HEK293T (cell line): ENCODE measurements at regions not wholly inside any gene's neighbourhood (a gene's known extent, or its start where the extent isn't known, plus 50 kb on each side); places are given as distances from the start of the nearest gene placed in this dataset.

ENCODE experiments used
- CTCF ChIA-PET: fragments of 350-600 bp; formaldehyde crosslinking; extraction: SDS; loops from one replicate; lab custom pipeline; 2021; ENCODE audit warnings: antibody characterized with exemption, inconsistent platforms; lab: Yijun Ruan, JAX
- POLR2A ChIA-PET: fragments of 350-600 bp; formaldehyde crosslinking; extraction: SDS; loops from one replicate; lab custom pipeline; 2020; ENCODE audit warnings: antibody characterized with exemption, inconsistent platforms; lab: Yijun Ruan, JAX
- DNase-seq: peaks from one replicate; pipeline ENCODE4 v3.0.0; 2012; ENCODE audit warnings: mixed read lengths; ENCODE audit errors: extremely low spot score
- ARNT ChIP-seq: fragments of 450-650 bp; IDR thresholded peaks from 2 replicates; pipeline ENCODE4 v1.6.1; 2017; ENCODE audit warnings: mild to moderate bottlenecking
- BHLHE40 ChIP-seq: fragments of 450-650 bp; IDR thresholded peaks from 2 replicates; pipeline ENCODE4 v1.6.1; 2016; ENCODE audit warnings: mild to moderate bottlenecking, moderate library complexity, borderline replicate concordance
- CTBP1 ChIP-seq: fragments of 450-650 bp; IDR thresholded peaks from 2 replicates; pipeline ENCODE4 v1.6.1; 2016; ENCODE audit warnings: borderline replicate concordance
- ELF4 ChIP-seq: fragments of 450-650 bp; IDR thresholded peaks from 2 replicates; pipeline ENCODE4 v1.6.1; 2017; ENCODE audit warnings: antibody characterized with exemption
- FOXA1 ChIP-seq: fragments of 450-650 bp; IDR thresholded peaks from 2 replicates; pipeline ENCODE4 v1.6.1; 2016; ENCODE audit warnings: mild to moderate bottlenecking
- FOXK2 ChIP-seq: fragments of 450-650 bp; IDR thresholded peaks from 2 replicates; pipeline ENCODE4 v1.6.1; 2016; ENCODE audit warnings: mild to moderate bottlenecking
- FOXM1 ChIP-seq: fragments of 450-650 bp; IDR thresholded peaks from 2 replicates; pipeline ENCODE4 v1.6.1; 2017; ENCODE audit warnings: mild to moderate bottlenecking, borderline replicate concordance
- HDGF ChIP-seq: fragments of 450-650 bp; IDR thresholded peaks from 2 replicates; pipeline ENCODE4 v1.6.1; 2017; ENCODE audit warnings: antibody characterized with exemption, borderline replicate concordance
- L3MBTL2 ChIP-seq: fragments of 450-650 bp; conservative IDR thresholded peaks from 2 replicates; pipeline ENCODE4 v1.6.1; 2016; ENCODE audit warnings: mild to moderate bottlenecking
- LEF1 ChIP-seq: fragments of 450-650 bp; IDR thresholded peaks from 2 replicates; pipeline ENCODE4 v1.6.1; 2017; ENCODE audit warnings: mild to moderate bottlenecking, borderline replicate concordance
- NFRKB ChIP-seq: fragments of 450-650 bp; IDR thresholded peaks from 2 replicates; pipeline ENCODE4 v1.6.1; 2016; ENCODE audit warnings: mild to moderate bottlenecking, moderate library complexity
- PKNOX1 ChIP-seq: fragments of 450-650 bp; IDR thresholded peaks from 2 replicates; pipeline ENCODE4 v1.6.1; 2016
- SP1 ChIP-seq: fragments of 450-650 bp; IDR thresholded peaks from 2 replicates; pipeline ENCODE4 v1.6.1; 2017
- SUZ12 ChIP-seq: fragments of 450-650 bp; IDR thresholded peaks from 2 replicates; pipeline ENCODE4 v1.6.1; 2016; ENCODE audit warnings: mild to moderate bottlenecking
- TARDBP ChIP-seq: fragments of 450-650 bp; IDR thresholded peaks from 2 replicates; pipeline ENCODE4 v1.6.1; 2016
- ZNF384 ChIP-seq: fragments of 450-650 bp; IDR thresholded peaks from 2 replicates; pipeline ENCODE4 v1.6.1; 2016

GRCh38 chr10:8321990-8322389 lies 267.5 kb downstream of the GATA3 start:
- POLR2A ChIA-PET: no interaction called here
- no peak for DNase-seq
- TF ChIP-seq FOXK2: no peak
- no peak for TF ChIP-seq L3MBTL2
- no peak for TF ChIP-seq BHLHE40
- TF ChIP-seq HDGF: no peak
- TF ChIP-seq LEF1: no peak
- TF ChIP-seq FOXA1: no peak
- TF ChIP-seq CTBP1: no peak
- no peak for TF ChIP-seq SUZ12
- no peak for TF ChIP-seq NFRKB
- TF ChIP-seq SP1: no peak
- TF ChIP-seq ARNT: no peak
- no peak for TF ChIP-seq FOXM1
- TF ChIP-seq ZNF384: no peak
- no peak for TF ChIP-seq ELF4
- TF ChIP-seq PKNOX1: no peak
- CTCF ChIA-PET: interaction anchor here (0.6 kb wide), 1 partner anchor 228 kb away, joined by 4 read pairs; no protein-coding TSS in a partner anchor

GRCh38 chr10:8323428-8324054 lies 269.1 kb downstream of the GATA3 start:
- POLR2A ChIA-PET: no interaction called here
- DNase-seq: no peak
- CTCF ChIA-PET: interaction anchor here (0.8 kb wide), 1 partner anchor 9 kb away, joined by 3 read pairs; no protein-coding TSS in a partner anchor

GRCh38 chr10:8325024-8325980 lies 270.8 kb downstream of the GATA3 start:
- TF ChIP-seq SP1 (no peak), FOXK2 (no peak), ZNF384 (no peak), LEF1 (no peak), ARNT (no peak), HDGF (no peak), BHLHE40 (no peak), TARDBP (no peak), FOXM1 (no peak), ELF4 (no peak), NFRKB (no peak), PKNOX1 (no peak), L3MBTL2 (no peak), SUZ12 (no peak), FOXA1 (no peak), CTBP1 (no peak)
- POLR2A ChIA-PET: no interaction called here
- no peak for DNase-seq
- CTCF ChIA-PET: no interaction called here

More at GRCh38 chr10:8323428-8324054, 269.1 kb downstream of the GATA3 start:
- no peak for TF ChIP-seq FOXM1
- no peak for TF ChIP-seq SUZ12
- TF ChIP-seq PKNOX1: peak; percentile 87

- ChIA-PET CTCF (no interaction called here), POLR2A (interaction anchor here (0.9 kb wide), 1 partner anchor 24 kb away, joined by 3 read pairs; no protein-coding TSS in a partner anchor)
- no peak for DNase-seq
- TF ChIP-seq FOXK2 (no peak), ZNF384 (no peak), BHLHE40 (no peak), ARNT (no peak), FOXA1 (no peak), LEF1 (no peak), SUZ12 (no peak), NFRKB (no peak), FOXM1 (no peak), SP1 (no peak), HDGF (no peak), TARDBP (no peak), CTBP1 (no peak), ELF4 (no peak), PKNOX1 (no peak), L3MBTL2 (no peak)
These were observed 272.1 kb downstream of the GATA3 start for GRCh38 chr10:8326396-8327139.
